Thymus (tissue), 11 donors: ENCODE measurements at regions not wholly inside any gene's neighbourhood (a gene's known extent, or its start where the extent isn't known, plus 50 kb on each side); places are given as distances from the start of the nearest gene placed in this dataset.

Source experiments
- DNase-seq, 9 donors: peaks; one replicate each; pipeline ENCODE4 v3.0.0-alpha.2; 2013; ENCODE audit warnings: low spot score in 9 of 9, low read depth in 6 of 9, missing footprints in 1 of 9
- H3K27ac ChIP-seq, 2 donors: one replicate each; pipeline ENCODE4 v1.5.1; 2013; ENCODE audit warnings: control low read depth in 1 of 2, low read depth in 1 of 2, low read length in 1 of 2, mild to moderate bottlenecking in 1 of 2, moderate library complexity in 1 of 2
- H3K27me3 ChIP-seq, 2 donors: one replicate each; pipeline ENCODE4 v1.5.1; 2013; ENCODE audit warnings: low read length in 1 of 2; ENCODE audit not compliant: control insufficient read depth in 2 of 2, insufficient read depth in 1 of 2
- H3K36me3 ChIP-seq, 2 donors: one replicate each; pipeline ENCODE4 v1.5.1; 2013; ENCODE audit warnings: low read length in 1 of 2, mild to moderate bottlenecking in 1 of 2, moderate library complexity in 1 of 2; ENCODE audit not compliant: control insufficient read depth in 2 of 2, insufficient read depth in 2 of 2
- H3K4me1 ChIP-seq, 2 donors: one replicate each; pipeline ENCODE4 v1.5.1; 2013; ENCODE audit warnings: low read length in 2 of 2; ENCODE audit not compliant: control insufficient read depth in 2 of 2, insufficient read depth in 2 of 2
- H3K4me3 ChIP-seq, 2 donors: one replicate each; pipeline ENCODE4 v1.5.1; 2013; ENCODE audit warnings: low read length in 2 of 2, control low read depth in 1 of 2, mild to moderate bottlenecking in 1 of 2
- H3K9me3 ChIP-seq, 2 donors: one replicate each; pipeline ENCODE4 v1.5.1; 2013; ENCODE audit warnings: low read length in 1 of 2, mild to moderate bottlenecking in 1 of 2; ENCODE audit not compliant: control insufficient read depth in 2 of 2, insufficient read depth in 1 of 2
- WGBS: extraction: QIAGEN DNeasy Blood & Tissue Kit; methylation state at CpG from one replicate; pipeline ENCODE4 v1.1.7; 2013; 5-methylcytosine and 5-hydroxymethylcytosine counted together
- donor health status: healthy.

GRCh38 chr10:3408603-3409365 lies 236.2 kb upstream of the PITRM1 start:
- Histone ChIP-seq H3K9me3 (peaks cover 0 to 9% of the 10 kb centered on the region in 2 donors), H3K36me3 (no peaks in the 10 kb centered on the region), H3K27ac (no peak overlapping the region), H3K4me3 (no peak overlapping the region), H3K4me1 (no peaks in the 10 kb centered on the region), H3K27me3 (no peaks in the 10 kb centered on the region)
- DNase-seq: no peak
- 66% methylated on average over 6 of the region's 6 CpGs for WGBS

- Histone ChIP-seq H3K9me3 (peaks cover 0 to 9% of the 10 kb centered on the region in 2 donors), H3K27me3 (no peaks in the 10 kb centered on the region), H3K4me3 (no peak overlapping the region), H3K27ac (no peak overlapping the region), H3K4me1 (no peaks in the 10 kb centered on the region), H3K36me3 (no peaks in the 10 kb centered on the region)
- no peak for DNase-seq
- 98% methylated on average over 12 of the region's 12 CpGs for WGBS
Observed at GRCh38 chr10:3407208-3407607, 234.6 kb upstream of the PITRM1 start.

GRCh38 chr10:3406556-3406955 lies 234.0 kb upstream of the PITRM1 start:
- no peaks in the 10 kb centered on the region for H3K36me3 ChIP-seq
- WGBS: 97% methylated on average over 16 of the region's 16 CpGs
- DNase-seq: no peak
- H3K4me3 ChIP-seq: no peak overlapping the region
- no peak overlapping the region for H3K27ac ChIP-seq
- peaks cover 0 to 5% of the 10 kb centered on the region in 2 donors for H3K9me3 ChIP-seq
- H3K4me1 ChIP-seq: no peaks in the 10 kb centered on the region
- H3K27me3 ChIP-seq: no peaks in the 10 kb centered on the region

- Histone ChIP-seq H3K27ac (no peak overlapping the region), H3K4me3 (no peak overlapping the region), H3K9me3 (no peaks in the 10 kb centered on the region), H3K4me1 (no peaks in the 10 kb centered on the region), H3K36me3 (no peaks in the 10 kb centered on the region), H3K27me3 (no peaks in the 10 kb centered on the region)
- 97% methylated on average over 15 of the region's 15 CpGs for WGBS
- no peak for DNase-seq
Observed at GRCh38 chr10:3404381-3404780, 231.8 kb upstream of the PITRM1 start.

- no peaks in the 10 kb centered on the region for H3K27me3 ChIP-seq
- H3K9me3 ChIP-seq: no peaks in the 10 kb centered on the region
- H3K27ac ChIP-seq: no peak overlapping the region
- 96% methylated on average over 10 of the region's 10 CpGs for WGBS
- no peaks in the 10 kb centered on the region for H3K4me1 ChIP-seq
- no peak overlapping the region for H3K4me3 ChIP-seq
- H3K36me3 ChIP-seq: no peaks in the 10 kb centered on the region
- DNase-seq: no peak
Observed at GRCh38 chr10:3402187-3402751, 229.7 kb upstream of the PITRM1 start.

- H3K27ac ChIP-seq: no peak overlapping the region
- H3K4me1 ChIP-seq: no peaks in the 10 kb centered on the region
- no peak for DNase-seq
- no peak overlapping the region for H3K4me3 ChIP-seq
- H3K27me3 ChIP-seq: no peaks in the 10 kb centered on the region
- WGBS: 89% methylated on average over 6 of the region's 6 CpGs
- no peaks in the 10 kb centered on the region for H3K9me3 ChIP-seq
- H3K36me3 ChIP-seq: no peaks in the 10 kb centered on the region
Observed at GRCh38 chr10:3401491-3401938, 228.9 kb upstream of the PITRM1 start.

- H3K4me1 ChIP-seq: peaks cover 0 to 2% of the 10 kb centered on the region in 2 donors
- H3K36me3 ChIP-seq: no peaks in the 10 kb centered on the region
- H3K4me3 ChIP-seq: no peak overlapping the region
- no peak overlapping the region for H3K27ac ChIP-seq
- WGBS: 92% methylated on average over 5 of the region's 5 CpGs
- no peaks in the 10 kb centered on the region for H3K27me3 ChIP-seq
- H3K9me3 ChIP-seq: no peaks in the 10 kb centered on the region
- no peak for DNase-seq
Observed at GRCh38 chr10:3400348-3400747, 227.8 kb upstream of the PITRM1 start.

- WGBS: 57% methylated on average over 6 of the region's 6 CpGs
- Histone ChIP-seq H3K27ac (no peak overlapping the region), H3K36me3 (no peaks in the 10 kb centered on the region), H3K27me3 (no peaks in the 10 kb centered on the region), H3K4me3 (no peak overlapping the region), H3K4me1 (peaks cover 0 to 2% of the 10 kb centered on the region in 2 donors), H3K9me3 (peaks cover 0 to 3% of the 10 kb centered on the region in 2 donors)
- no peak for DNase-seq
Observed at GRCh38 chr10:3399756-3400155, 227.2 kb upstream of the PITRM1 start.

- Histone ChIP-seq H3K36me3 (no peaks in the 10 kb centered on the region), H3K4me3 (no peak overlapping the region), H3K4me1 (peaks cover 0 to 2% of the 10 kb centered on the region in 2 donors), H3K27me3 (no peaks in the 10 kb centered on the region), H3K9me3 (peaks cover 0 to 5% of the 10 kb centered on the region in 2 donors), H3K27ac (no peak overlapping the region)
- DNase-seq: no peak
- WGBS: 94% methylated on average over 46 of the region's 46 CpGs
Observed at GRCh38 chr10:3398825-3399646, 226.5 kb upstream of the PITRM1 start.
